ENCODE measurements at regions not wholly inside any gene's neighbourhood (a gene's known extent, or its start where the extent isn't known, plus 50 kb on each side); places are given as distances from the start of the nearest gene placed in this dataset.
A peak's percentile ranks its signal among the peaks of the same experiment; 100 is the strongest.

GRCh38 chr5:35484241-35484640 is 133.4 kb upstream of the SPEF2 start:
- intact Hi-C loops (cut with DNase I) = no loop called here
- Histone ChIP-seq H3K4me1 (ENCODE audit: control insufficient read depth in 1 of 2, insufficient read depth in 2 of 2, low read length in 2 of 2) (peaks cover 0 to 4% of the 10 kb centered on the region in 2 donors), H3K27ac (ENCODE audit: low read depth in 1 of 2, low read length in 2 of 2) (no peak overlapping the region), H3K9me3 (ENCODE audit: control insufficient read depth, low read length) (no peaks in the 10 kb centered on the region), H3K27me3 (ENCODE audit: control insufficient read depth in 1 of 2, insufficient read depth in 2 of 2, low read length in 1 of 2) (no peaks in the 10 kb centered on the region), H3K36me3 (ENCODE audit: control insufficient read depth in 1 of 2, insufficient read depth in 2 of 2, low read length in 1 of 2) (no peaks in the 10 kb centered on the region), H3K4me3 (ENCODE audit: low read length in 2 of 2) (no peak overlapping the region)
- DNase-seq (no peak), ATAC-seq (ENCODE audit: low FRiP score) (no peak)

GRCh38 chr5:35483780-35484179 is 133.9 kb upstream of the SPEF2 start:
- WGBS, 2 donors = 35 to 38% methylated on average over 2 of the region's 2 CpGs
- Histone ChIP-seq H3K4me3 (ENCODE audit: low read length in 2 of 2) (no peak overlapping the region), H3K27me3 (ENCODE audit: control insufficient read depth in 1 of 2, insufficient read depth in 2 of 2, low read length in 1 of 2) (no peaks in the 10 kb centered on the region), H3K36me3 (ENCODE audit: control insufficient read depth in 1 of 2, insufficient read depth in 2 of 2, low read length in 1 of 2) (no peaks in the 10 kb centered on the region), H3K9me3 (ENCODE audit: control insufficient read depth, low read length) (no peaks in the 10 kb centered on the region), H3K27ac (ENCODE audit: low read depth in 1 of 2, low read length in 2 of 2) (no peak overlapping the region), H3K4me1 (ENCODE audit: control insufficient read depth in 1 of 2, insufficient read depth in 2 of 2, low read length in 2 of 2) (peaks cover 0 to 4% of the 10 kb centered on the region in 2 donors)
- DNase-seq = no peak
- no peak for ATAC-seq (ENCODE audit: low FRiP score)
- intact Hi-C loops (cut with DNase I) = no loop called here

- Histone ChIP-seq H3K36me3 (ENCODE audit: control insufficient read depth in 1 of 2, insufficient read depth in 2 of 2, low read length in 1 of 2) (no peaks in the 10 kb centered on the region), H3K27ac (ENCODE audit: low read depth in 1 of 2, low read length in 2 of 2) (no peak overlapping the region), H3K4me3 (ENCODE audit: low read length in 2 of 2) (no peak overlapping the region), H3K9me3 (ENCODE audit: control insufficient read depth, low read length) (no peaks in the 10 kb centered on the region), H3K27me3 (ENCODE audit: control insufficient read depth in 1 of 2, insufficient read depth in 2 of 2, low read length in 1 of 2) (no peaks in the 10 kb centered on the region), H3K4me1 (ENCODE audit: control insufficient read depth in 1 of 2, insufficient read depth in 2 of 2, low read length in 2 of 2) (peaks cover 0 to 4% of the 10 kb centered on the region in 2 donors)
- ATAC-seq (ENCODE audit: low FRiP score) = no peak
- intact Hi-C loops (cut with DNase I) = no loop called here
- DNase-seq = no peak
Observed at GRCh38 chr5:35483191-35483590, 134.5 kb upstream of the SPEF2 start.

GRCh38 chr5:35482167-35482755 is 135.4 kb upstream of the SPEF2 start:
- intact Hi-C loops (cut with DNase I) = no loop called here
- 77 to 85% methylated on average over 5 of the region's 5 CpGs for WGBS, 2 donors
- no peak for ATAC-seq (ENCODE audit: low FRiP score)

GRCh38 chr5:35478856-35479682 is 138.6 kb upstream of the SPEF2 start:
- no peaks in the 10 kb centered on the region for H3K4me1 ChIP-seq (ENCODE audit: control insufficient read depth in 1 of 2, insufficient read depth in 2 of 2, low read length in 2 of 2)
- 39 to 53% methylated on average over 5 of the region's 5 CpGs for WGBS, 2 donors
- H3K4me3 ChIP-seq (ENCODE audit: low read length in 2 of 2) = peak overlapping the region; percentile 35 to 54
- no peaks in the 10 kb centered on the region for H3K36me3 ChIP-seq (ENCODE audit: control insufficient read depth in 1 of 2, insufficient read depth in 2 of 2, low read length in 1 of 2)
- no peaks in the 10 kb centered on the region for H3K9me3 ChIP-seq (ENCODE audit: control insufficient read depth, low read length)
- H3K27ac ChIP-seq (ENCODE audit: low read depth in 1 of 2, low read length in 2 of 2) = peak overlapping the region in 1 of 2 donors; percentile 33
- intact Hi-C loops (cut with DNase I) = no loop called here
- DNase-seq (no peak), ATAC-seq (ENCODE audit: low FRiP score) (peak; percentile 71)
- H3K27me3 ChIP-seq (ENCODE audit: control insufficient read depth in 1 of 2, insufficient read depth in 2 of 2, low read length in 1 of 2) = no peaks in the 10 kb centered on the region

More at GRCh38 chr5:35482167-35482755, 135.4 kb upstream of the SPEF2 start:
- Histone ChIP-seq H3K27ac (ENCODE audit: low read depth in 1 of 2, low read length in 2 of 2) (no peak overlapping the region), H3K9me3 (ENCODE audit: control insufficient read depth, low read length) (no peaks in the 10 kb centered on the region), H3K4me1 (ENCODE audit: control insufficient read depth in 1 of 2, insufficient read depth in 2 of 2, low read length in 2 of 2) (peaks cover 0 to 4% of the 10 kb centered on the region in 2 donors), H3K27me3 (ENCODE audit: control insufficient read depth in 1 of 2, insufficient read depth in 2 of 2, low read length in 1 of 2) (no peaks in the 10 kb centered on the region), H3K36me3 (ENCODE audit: control insufficient read depth in 1 of 2, insufficient read depth in 2 of 2, low read length in 1 of 2) (no peaks in the 10 kb centered on the region), H3K4me3 (ENCODE audit: low read length in 2 of 2) (no peak overlapping the region)
- no peak for DNase-seq

- H3K9me3 ChIP-seq (ENCODE audit: control insufficient read depth, low read length) = no peaks in the 10 kb centered on the region
- H3K36me3 ChIP-seq (ENCODE audit: control insufficient read depth in 1 of 2, insufficient read depth in 2 of 2, low read length in 1 of 2) = no peaks in the 10 kb centered on the region
- intact Hi-C loops (cut with DNase I) = no loop called here
- H3K27ac ChIP-seq (ENCODE audit: low read depth in 1 of 2, low read length in 2 of 2) = no peak overlapping the region
- no peak for DNase-seq
- no peak for ATAC-seq (ENCODE audit: low FRiP score)
- H3K4me3 ChIP-seq (ENCODE audit: low read length in 2 of 2) = no peak overlapping the region
- no peaks in the 10 kb centered on the region for H3K27me3 ChIP-seq (ENCODE audit: control insufficient read depth in 1 of 2, insufficient read depth in 2 of 2, low read length in 1 of 2)
- H3K4me1 ChIP-seq (ENCODE audit: control insufficient read depth in 1 of 2, insufficient read depth in 2 of 2, low read length in 2 of 2) = no peaks in the 10 kb centered on the region
Observed at GRCh38 chr5:35477911-35478310, 139.8 kb upstream of the SPEF2 start.

GRCh38 chr5:35477321-35477720 is 140.3 kb upstream of the SPEF2 start:
- no peak for ATAC-seq (ENCODE audit: low FRiP score)

GRCh38 chr5:35476797-35477196 is 140.9 kb upstream of the SPEF2 start:
- intact Hi-C loops (cut with DNase I) = no loop called here
- 32 to 43% methylated on average over 1 of the region's 1 CpG for WGBS, 2 donors
- no peaks in the 10 kb centered on the region for H3K27me3 ChIP-seq (ENCODE audit: control insufficient read depth in 1 of 2, insufficient read depth in 2 of 2, low read length in 1 of 2)
- ATAC-seq (ENCODE audit: low FRiP score) = no peak
- no peaks in the 10 kb centered on the region for H3K4me1 ChIP-seq (ENCODE audit: control insufficient read depth in 1 of 2, insufficient read depth in 2 of 2, low read length in 2 of 2)
- H3K4me3 ChIP-seq (ENCODE audit: low read length in 2 of 2) = no peak overlapping the region
- no peaks in the 10 kb centered on the region for H3K36me3 ChIP-seq (ENCODE audit: control insufficient read depth in 1 of 2, insufficient read depth in 2 of 2, low read length in 1 of 2)
- H3K27ac ChIP-seq (ENCODE audit: low read depth in 1 of 2, low read length in 2 of 2) = no peak overlapping the region
- H3K9me3 ChIP-seq (ENCODE audit: control insufficient read depth, low read length) = no peaks in the 10 kb centered on the region
- no peak for DNase-seq

More at GRCh38 chr5:35477321-35477720, 140.3 kb upstream of the SPEF2 start:
- intact Hi-C loops (cut with DNase I) = no loop called here
- no peaks in the 10 kb centered on the region for H3K27me3 ChIP-seq (ENCODE audit: control insufficient read depth in 1 of 2, insufficient read depth in 2 of 2, low read length in 1 of 2)
- no peaks in the 10 kb centered on the region for H3K4me1 ChIP-seq (ENCODE audit: control insufficient read depth in 1 of 2, insufficient read depth in 2 of 2, low read length in 2 of 2)
- H3K36me3 ChIP-seq (ENCODE audit: control insufficient read depth in 1 of 2, insufficient read depth in 2 of 2, low read length in 1 of 2) = no peaks in the 10 kb centered on the region
- no peak overlapping the region for H3K4me3 ChIP-seq (ENCODE audit: low read length in 2 of 2)
- no peak overlapping the region for H3K27ac ChIP-seq (ENCODE audit: low read depth in 1 of 2, low read length in 2 of 2)
- DNase-seq = no peak
- H3K9me3 ChIP-seq (ENCODE audit: control insufficient read depth, low read length) = no peaks in the 10 kb centered on the region

- no peaks in the 10 kb centered on the region for H3K36me3 ChIP-seq (ENCODE audit: control insufficient read depth in 1 of 2, insufficient read depth in 2 of 2, low read length in 1 of 2)
- ATAC-seq (ENCODE audit: low FRiP score) (no peak), DNase-seq (no peak)
- intact Hi-C loops (cut with DNase I) = no loop called here
- H3K4me1 ChIP-seq (ENCODE audit: control insufficient read depth in 1 of 2, insufficient read depth in 2 of 2, low read length in 2 of 2) = no peaks in the 10 kb centered on the region
- 68 to 77% methylated on average over 2 of the region's 2 CpGs for WGBS, 2 donors
- no peak overlapping the region for H3K4me3 ChIP-seq (ENCODE audit: low read length in 2 of 2)
- H3K9me3 ChIP-seq (ENCODE audit: control insufficient read depth, low read length) = no peaks in the 10 kb centered on the region
- no peaks in the 10 kb centered on the region for H3K27me3 ChIP-seq (ENCODE audit: control insufficient read depth in 1 of 2, insufficient read depth in 2 of 2, low read length in 1 of 2)
- no peak overlapping the region for H3K27ac ChIP-seq (ENCODE audit: low read depth in 1 of 2, low read length in 2 of 2)
Observed at GRCh38 chr5:35476036-35476435, 141.6 kb upstream of the SPEF2 start.
